ENCODE measurements at regions not wholly inside any gene's neighbourhood (a gene's known extent, or its start where the extent isn't known, plus 50 kb on each side); places are given as distances from the start of the nearest gene placed in this dataset.

GRCh38 chr1:29380532-29380931 is 144.2 kb downstream of the PTPRU start:
- DNase-seq: no peak

GRCh38 chr1:29379443-29380073 is 143.2 kb downstream of the PTPRU start:
- DNase-seq: no peak

Measured in NCI-H1092 (cell line).